Right atrium auricular region (tissue), 2 donors: ENCODE measurements at regions not wholly inside any gene's neighbourhood (a gene's known extent, or its start where the extent isn't known, plus 50 kb on each side); places are given as distances from the start of the nearest gene placed in this dataset.

ENCODE experiments used
- DNase-seq: peaks from one replicate; pipeline ENCODE4 v3.0.0-alpha.2; 2019; ENCODE audit warnings: low spot score
- H3K27ac ChIP-seq, 2 donors: fragments of 200-600 bp; sonication (generic); 1 replicate in 1 of 2; 2 replicates in 1 of 2; pipeline ENCODE4 v1.5.1; 2016 to 2019
- H3K27me3 ChIP-seq, 2 donors: fragments of 200-600 bp; sonication (generic); one replicate each; pipeline versions ENCODE4 v1.5.1 to v1.6.0; 2017 to 2019
- H3K36me3 ChIP-seq: fragments of 200-600 bp; sonication (generic); one replicate; pipeline ENCODE4 v1.5.1; 2016
- H3K4me1 ChIP-seq, 2 donors: fragments of 200-600 bp; sonication (generic); one replicate each; pipeline versions ENCODE4 v1.5.1 to v1.6.0; 2017 to 2019
- H3K4me3 ChIP-seq, 2 donors: fragments of 200-600 bp; sonication (generic); 1 replicate in 1 of 2; 2 replicates in 1 of 2; pipeline ENCODE4 v1.5.1; 2017 to 2019; ENCODE audit warnings: mild to moderate bottlenecking in 1 of 2, moderate library complexity in 1 of 2
- H3K9me3 ChIP-seq, 2 donors: fragments of 200-600 bp; sonication (generic); one replicate each; pipeline ENCODE4 v1.5.1; 2019
- CTCF ChIP-seq, 2 donors: fragments of 200-600 bp; sonication (generic); IDR thresholded peaks; one replicate each; pipeline ENCODE4 v1.5.1; 2019; ENCODE audit warnings: antibody characterized with exemption in 2 of 2

GRCh38 chr5:34586117-34586885 is 69.8 kb upstream of the RAI14 start:
- Histone ChIP-seq H3K9me3 (no peaks in the 10 kb centered on the region), H3K4me3 (no peak overlapping the region), H3K36me3 (no peaks in the 10 kb centered on the region), H3K4me1 (no peaks in the 10 kb centered on the region), H3K27ac (no peak overlapping the region), H3K27me3 (no peaks in the 10 kb centered on the region)
- no peak for TF ChIP-seq CTCF (IDR thresholded peaks at IDR 0.05)
- no peak for DNase-seq

DNA sequence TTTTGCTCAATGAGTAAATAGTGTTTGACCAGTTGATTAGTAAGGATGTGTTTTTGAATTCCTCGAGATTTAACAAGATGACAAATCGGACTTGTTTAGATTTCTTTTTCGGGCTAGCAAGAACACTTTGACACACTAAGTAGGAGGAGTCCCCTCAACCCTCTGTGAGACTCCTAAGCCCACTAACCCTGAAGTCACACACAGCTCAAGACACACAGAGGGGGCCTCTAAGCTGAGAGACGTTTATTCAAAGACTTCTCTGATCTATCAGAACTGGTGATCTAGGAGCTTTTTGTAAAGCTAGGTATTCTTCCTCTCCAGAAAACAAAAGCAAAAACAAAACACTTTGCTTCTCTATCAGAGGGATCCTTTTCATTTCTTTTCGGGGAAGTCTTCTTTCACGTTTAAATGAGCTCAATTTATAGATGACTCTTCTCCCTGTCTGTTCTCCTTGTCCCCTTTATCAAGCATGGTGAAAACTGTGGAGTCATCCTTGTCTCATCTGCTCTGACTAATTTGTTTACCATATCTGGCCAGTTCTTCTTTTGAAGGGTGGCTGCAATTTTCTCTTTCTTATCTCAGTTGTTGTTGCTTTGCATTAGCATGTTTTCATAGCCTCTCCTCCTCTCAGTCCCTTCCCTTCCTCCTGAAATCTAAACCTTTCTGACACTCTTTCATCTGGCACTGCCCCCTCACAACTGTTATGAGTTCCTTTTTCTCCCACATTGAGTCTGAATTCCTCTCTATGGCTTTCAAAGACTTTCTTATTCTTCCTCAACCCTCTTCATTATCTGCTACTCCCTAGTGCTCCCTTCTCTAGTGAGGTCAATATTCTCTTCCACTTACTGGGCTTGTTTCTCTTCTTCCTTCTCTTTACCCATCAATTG is 68.5 kb upstream of the RAI14 start:
- Histone ChIP-seq H3K4me3 (no peak overlapping the region), H3K27ac (no peak overlapping the region), H3K9me3 (no peaks in the 10 kb centered on the region), H3K36me3 (no peaks in the 10 kb centered on the region), H3K4me1 (no peaks in the 10 kb centered on the region), H3K27me3 (no peaks in the 10 kb centered on the region)
- no peak for TF ChIP-seq CTCF (IDR thresholded peaks at IDR 0.05)
- no peak for DNase-seq

DNA sequence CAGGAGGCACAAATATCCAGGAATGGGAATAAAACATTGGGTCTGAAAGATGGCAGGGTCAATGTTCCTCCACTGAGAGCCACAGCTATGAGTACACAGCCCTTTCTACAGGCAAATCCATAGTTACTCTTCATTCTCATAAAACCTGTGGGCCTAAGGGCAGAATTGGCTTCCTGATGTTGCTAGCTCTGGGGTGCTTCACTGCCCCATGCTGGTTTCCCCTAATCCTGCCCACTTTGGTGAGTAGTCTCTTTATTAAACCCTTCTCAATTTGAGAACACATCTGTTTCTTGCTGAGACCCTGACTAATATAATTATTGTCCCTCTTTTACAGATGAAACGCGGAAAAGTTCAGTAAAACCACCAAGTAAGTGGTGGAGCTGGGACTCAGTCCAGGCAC is 66.3 kb upstream of the RAI14 start:
- DNase-seq, result no peak

DNA sequence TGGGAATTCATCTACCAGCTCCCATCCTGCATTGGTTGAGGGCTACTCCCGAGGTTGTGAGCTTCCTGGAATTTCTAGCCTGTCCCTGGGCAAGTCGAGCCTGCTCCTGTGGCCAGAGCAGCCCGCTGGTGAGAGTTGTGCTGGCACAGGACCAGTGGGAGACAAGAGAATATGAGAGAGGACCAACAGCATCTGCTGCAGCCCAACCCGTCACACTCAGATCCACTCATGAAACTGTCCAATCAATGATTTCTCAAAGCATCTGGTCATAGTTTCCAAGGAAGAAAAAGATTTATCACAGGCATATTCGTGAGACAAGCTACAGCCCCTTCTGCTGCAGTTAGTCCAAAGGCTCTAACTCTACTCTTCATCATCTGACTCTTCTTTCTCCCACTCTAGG is 64.4 kb upstream of the RAI14 start:
- DNase-seq, result no peak
- Histone ChIP-seq H3K27ac (no peak overlapping the region), H3K4me1 (no peaks in the 10 kb centered on the region), H3K9me3 (no peaks in the 10 kb centered on the region), H3K27me3 (no peaks in the 10 kb centered on the region), H3K4me3 (no peak overlapping the region), H3K36me3 (no peaks in the 10 kb centered on the region)
- no peak for TF ChIP-seq CTCF (IDR thresholded peaks at IDR 0.05)

More for the DNA sequence above, 66.3 kb upstream of the RAI14 start:
- no peaks in the 10 kb centered on the region for H3K27me3 ChIP-seq
- H3K4me3 ChIP-seq, result no peak overlapping the region
- no peak for TF ChIP-seq CTCF (IDR thresholded peaks at IDR 0.05)
- no peaks in the 10 kb centered on the region for H3K4me1 ChIP-seq
- no peak overlapping the region for H3K27ac ChIP-seq
- H3K36me3 ChIP-seq, result no peaks in the 10 kb centered on the region
- H3K9me3 ChIP-seq, result no peaks in the 10 kb centered on the region

DNA sequence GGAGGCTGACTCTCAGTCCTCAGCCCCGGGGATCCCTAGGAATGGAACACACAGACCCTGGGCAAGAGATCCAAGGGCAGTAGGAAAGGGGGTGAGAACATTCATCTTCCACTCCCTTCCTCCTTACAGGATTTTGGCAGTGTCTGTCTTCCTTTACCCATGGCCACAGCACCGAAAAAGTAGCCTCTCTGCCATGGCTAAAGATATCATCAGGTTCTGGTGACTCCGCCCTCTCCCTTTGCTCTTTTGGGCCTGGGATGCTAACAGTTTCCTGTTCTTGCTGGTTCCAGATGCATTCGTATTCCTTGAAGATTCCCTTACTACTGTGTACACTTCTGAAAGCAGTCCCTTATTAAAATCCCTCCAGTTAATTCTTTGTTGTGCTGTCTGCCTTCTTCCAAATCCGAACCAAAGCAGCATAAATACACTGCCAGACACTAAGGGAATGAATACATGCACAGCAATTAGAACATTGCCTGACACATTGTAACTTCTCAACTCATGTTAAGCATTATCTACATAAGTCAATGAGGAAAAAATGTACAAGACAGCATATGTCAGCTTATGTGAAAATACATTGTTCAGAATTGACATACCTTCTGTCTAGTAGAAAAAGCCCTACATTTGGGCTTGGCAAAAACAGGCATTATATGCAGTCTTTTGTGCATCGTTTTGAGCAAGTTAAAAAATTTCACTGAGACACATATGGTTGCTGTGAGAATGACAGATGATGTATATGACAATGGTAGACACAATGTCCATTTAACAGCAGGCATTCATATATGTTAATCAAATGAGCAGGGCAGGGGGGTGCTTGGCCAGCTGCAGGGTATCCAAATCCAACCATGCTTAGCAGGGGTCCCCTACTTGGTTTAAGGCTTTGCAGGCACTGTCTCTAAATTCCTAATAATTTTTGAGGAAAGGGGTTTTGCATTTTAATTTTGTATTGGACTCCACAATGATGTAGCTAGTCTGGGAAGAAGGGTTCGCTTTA is 58.8 kb upstream of the RAI14 start:
- TF ChIP-seq CTCF (IDR thresholded peaks at IDR 0.05), result no peak
- H3K27ac ChIP-seq, result no peak overlapping the region
- no peaks in the 10 kb centered on the region for H3K27me3 ChIP-seq
- no peaks in the 10 kb centered on the region for H3K9me3 ChIP-seq
- H3K4me3 ChIP-seq, result no peak overlapping the region
- no peaks in the 10 kb centered on the region for H3K4me1 ChIP-seq
- H3K36me3 ChIP-seq, result no peaks in the 10 kb centered on the region
- no peak for DNase-seq
